Liver (tissue), 8 donors: ENCODE measurements at regions not wholly inside any gene's neighbourhood (a gene's known extent, or its start where the extent isn't known, plus 50 kb on each side); places are given as distances from the start of the nearest gene placed in this dataset.
"Not testable (repeated sequence)": the region's sequence is repeated elsewhere in the genome, so short reads cannot be mapped to it uniquely, and the experiment has no call there.

Source experiments
- DNase-seq: peaks from one replicate; pipeline ENCODE4 v3.0.0-alpha.2; 2017; ENCODE audit warnings: low spot score
- H3K27ac ChIP-seq, 2 donors: one replicate each; pipeline ENCODE4 v1.7.0; 2013; ENCODE audit warnings: inconsistent platforms in 2 of 2, low read length in 2 of 2, control low read depth in 1 of 2, low read depth in 1 of 2, mild to moderate bottlenecking in 1 of 2
- H3K27me3 ChIP-seq, 4 donors: one replicate each; pipeline versions ENCODE4 v1.6.1 to v1.7.0; 2013; ENCODE audit warnings: low read length in 3 of 4, inconsistent platforms in 1 of 4, mild to moderate bottlenecking in 1 of 4, moderate library complexity in 1 of 4; ENCODE audit not compliant: control insufficient read depth in 4 of 4, insufficient read depth in 4 of 4
- H3K36me3 ChIP-seq, 4 donors: one replicate each; pipeline versions ENCODE4 v1.6.1 to v1.7.0; 2013; ENCODE audit warnings: low read length in 3 of 4, mild to moderate bottlenecking in 3 of 4, low read depth in 1 of 4, moderate library complexity in 1 of 4; ENCODE audit not compliant: control insufficient read depth in 4 of 4, insufficient read depth in 3 of 4
- H3K4me1 ChIP-seq, 4 donors: one replicate each; pipeline versions ENCODE4 v1.6.1 to v1.7.0; 2013; ENCODE audit warnings: low read length in 3 of 4, mild to moderate bottlenecking in 3 of 4, moderate library complexity in 1 of 4; ENCODE audit not compliant: control insufficient read depth in 4 of 4, insufficient read depth in 4 of 4
- H3K4me3 ChIP-seq, 3 donors: one replicate each; pipeline versions ENCODE4 v1.6.1 to v1.7.0; 2013; ENCODE audit warnings: low read length in 3 of 3, control low read depth in 1 of 3, low read depth in 1 of 3, mild to moderate bottlenecking in 1 of 3
- H3K9ac ChIP-seq, 2 donors: one replicate each; pipeline ENCODE4 v1.7.0; 2013; ENCODE audit warnings: low read length in 2 of 2, mild to moderate bottlenecking in 2 of 2, moderate library complexity in 2 of 2, control low read depth in 1 of 2, low read depth in 1 of 2
- H3K9me3 ChIP-seq, 4 donors: one replicate each; pipeline versions ENCODE4 v1.6.1 to v1.7.0; 2013; ENCODE audit warnings: low read length in 3 of 4; ENCODE audit not compliant: control insufficient read depth in 4 of 4
- ATF3 ChIP-seq: IDR thresholded peaks from 2 replicates; pipeline ENCODE4 v1.6.1; 2016; ENCODE audit warnings: antibody characterized with exemption
- CTCF ChIP-seq: fragments of 150-350 bp; IDR thresholded peaks from 2 replicates; pipeline ENCODE4 v1.5.1; 2017; ENCODE audit warnings: improper control_type of control experiment, low read depth, low read length; ENCODE audit not compliant: missing input control
- EGR1 ChIP-seq, 2 donors: IDR thresholded peaks; 2 replicates each; pipeline ENCODE4 v1.6.1; 2016 to 2018; ENCODE audit warnings: antibody characterized with exemption in 2 of 2, low read depth in 2 of 2
- FOXA1 ChIP-seq: IDR thresholded peaks from 2 replicates; pipeline ENCODE4 v1.6.1; 2016; ENCODE audit warnings: antibody characterized with exemption
- FOXA2 ChIP-seq: IDR thresholded peaks from 2 replicates; pipeline ENCODE4 v1.6.1; 2016; ENCODE audit warnings: antibody characterized with exemption
- GABPA ChIP-seq, 2 donors: IDR thresholded peaks in 1 of 2; conservative IDR thresholded peaks in 1 of 2; 2 replicates each; pipeline ENCODE4 v1.6.1; 2016; ENCODE audit warnings: antibody characterized with exemption in 2 of 2, mild to moderate bottlenecking in 1 of 2, moderate library complexity in 1 of 2
- HNF4A ChIP-seq, 2 donors: conservative IDR thresholded peaks; 2 replicates each; pipeline ENCODE4 v1.6.1; 2016; ENCODE audit warnings: antibody characterized with exemption in 2 of 2, mild to moderate bottlenecking in 2 of 2
- HNF4G ChIP-seq: IDR thresholded peaks from 2 replicates; pipeline ENCODE4 v1.6.1; 2016; ENCODE audit warnings: antibody characterized with exemption
- JUND ChIP-seq, 2 donors: IDR thresholded peaks; 2 replicates each; pipeline ENCODE4 v1.6.1; 2016; ENCODE audit warnings: antibody characterized with exemption in 2 of 2
- NR2F2 ChIP-seq: IDR thresholded peaks from 2 replicates; pipeline ENCODE4 v1.6.1; 2016; ENCODE audit warnings: antibody characterized with exemption
- RAD21 ChIP-seq, 2 donors: IDR thresholded peaks; 2 replicates each; pipeline ENCODE4 v1.6.1; 2016; ENCODE audit warnings: antibody characterized with exemption in 2 of 2, mild to moderate bottlenecking in 2 of 2
- RXRA ChIP-seq, 2 donors: IDR thresholded peaks; 2 replicates each; pipeline ENCODE4 v1.6.1; 2017 to 2018; ENCODE audit warnings: antibody characterized with exemption in 2 of 2, mild to moderate bottlenecking in 1 of 2
- SP1 ChIP-seq: IDR thresholded peaks from 2 replicates; pipeline ENCODE4 v1.6.1; 2018; ENCODE audit warnings: antibody characterized with exemption, mild to moderate bottlenecking
- TAF1 ChIP-seq: conservative IDR thresholded peaks from 2 replicates; pipeline ENCODE4 v1.6.1; 2016; ENCODE audit warnings: antibody characterized with exemption, mild to moderate bottlenecking
- YY1 ChIP-seq: IDR thresholded peaks from 2 replicates; pipeline ENCODE4 v1.6.1; 2016; ENCODE audit warnings: antibody characterized with exemption, mild to moderate bottlenecking
- ZBTB33 ChIP-seq: IDR thresholded peaks from 2 replicates; pipeline ENCODE4 v1.6.1; 2016; ENCODE audit warnings: antibody characterized with exemption
- WGBS: extraction: QIAGEN DNeasy Blood & Tissue Kit; methylation state at CpG from one replicate; pipeline ENCODE4 v1.1.7; 2013; 5-methylcytosine and 5-hydroxymethylcytosine counted together
- TF ChIP-seq, protein P1 (sequence below): IDR thresholded peaks from 2 replicates; pipeline ENCODE4 v1.6.1; 2016; ENCODE audit warnings: antibody characterized with exemption
- TF ChIP-seq, protein P2 (sequence below): IDR thresholded peaks from 2 replicates; pipeline ENCODE4 v1.6.1; 2016; ENCODE audit warnings: antibody characterized with exemption, mild to moderate bottlenecking
- donor health status: healthy.
- donor health status: healthy.
- donor health status: healthy.
- donor health status: healthy.
- donor health status: healthy.

DNA sequence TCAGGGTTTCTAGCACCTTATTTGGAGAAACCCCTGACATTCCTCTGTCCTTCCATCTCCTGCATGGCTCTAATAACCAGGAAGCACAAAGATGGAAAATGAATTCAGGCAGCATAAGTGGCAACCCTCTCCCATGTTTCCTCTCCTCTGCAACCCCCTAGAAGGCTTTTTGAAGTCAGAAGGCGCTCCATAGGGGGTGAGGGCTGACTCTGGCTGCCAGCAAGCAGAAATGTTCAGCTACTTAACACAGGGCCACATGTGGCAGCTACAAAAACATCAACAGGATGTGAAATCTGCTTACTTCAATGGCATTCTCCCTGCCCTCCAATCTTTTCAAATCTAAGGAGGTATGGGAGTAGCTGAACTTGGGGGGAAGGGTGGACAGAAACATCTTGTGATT, 55.2 kb upstream of the IRX5 start:
- WGBS = 76% methylated on average over 1 of the region's 1 CpG
- no peak overlapping the region for H3K4me3 ChIP-seq

DNA sequence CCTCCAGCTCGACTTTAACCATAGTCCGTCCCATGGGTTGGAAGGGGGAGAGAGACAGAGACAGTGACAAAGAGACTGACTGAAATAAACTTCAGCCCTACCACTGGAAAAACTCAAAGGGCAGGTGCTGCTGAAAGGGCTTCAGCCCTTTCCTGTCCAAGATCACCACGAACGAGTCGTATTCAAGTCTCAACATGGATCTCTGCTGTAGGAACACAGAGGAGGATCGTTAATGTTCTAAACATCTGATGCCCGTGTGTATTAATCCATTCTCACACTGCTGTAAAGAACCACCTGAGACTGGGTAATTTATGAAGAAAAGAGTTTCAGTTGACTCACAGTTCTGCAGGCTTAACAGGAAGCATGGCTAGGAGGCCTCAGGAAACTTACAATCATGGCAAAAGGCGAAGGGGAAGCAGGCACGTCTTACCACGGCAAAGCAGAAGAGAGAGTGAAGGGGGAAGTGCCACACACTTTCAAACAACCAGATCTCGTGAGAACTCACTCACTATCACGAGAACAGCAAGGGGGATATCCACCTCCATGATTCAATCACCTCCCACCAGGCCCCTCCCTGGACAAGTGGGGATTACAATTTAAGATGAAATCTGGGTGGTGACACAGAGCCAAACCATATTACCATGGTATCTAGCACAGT, 56.8 kb upstream of the IRX5 start:
- H3K9ac ChIP-seq, H3K27me3 ChIP-seq, H3K4me1 ChIP-seq, H3K27ac ChIP-seq, H3K36me3 ChIP-seq, H3K4me3 ChIP-seq, H3K9me3 ChIP-seq, DNase-seq: not testable (repeated sequence)
- WGBS = 79% methylated on average over 12 of the region's 12 CpGs

More for the DNA sequence above, 55.2 kb upstream of the IRX5 start:
- peaks cover 0 to 3% (median 0%) of the 10 kb centered on the region in 4 donors for H3K27me3 ChIP-seq
- no peak overlapping the region for H3K9ac ChIP-seq
- TF ChIP-seq YY1 (no peak), CTCF (no peak), HNF4G (no peak), EGR1 (IDR thresholded peaks at IDR 0.05; ENCODE audit: low read depth in 2 of 2) (no peak), GABPA (IDR thresholded peaks at IDR 0.05 in 1 of 2, conservative IDR thresholded peaks at IDR 0.05 in 1 of 2) (no peak), SP1 (no peak)
- H3K4me1 ChIP-seq = no peaks in the 10 kb centered on the region
- peaks cover 0 to 6% (median 2%) of the 10 kb centered on the region in 4 donors for H3K9me3 ChIP-seq
- no peak for DNase-seq
- H3K27ac ChIP-seq = no peak overlapping the region
- H3K36me3 ChIP-seq = no peaks in the 10 kb centered on the region

GRCh38 chr16:54873071-54873470, 57.6 kb upstream of the IRX5 start:
- Histone ChIP-seq H3K9ac (no peak overlapping the region), H3K9me3 (peaks cover 0 to 2% (median 0%) of the 10 kb centered on the region in 4 donors), H3K4me3 (no peak overlapping the region), H3K36me3 (no peaks in the 10 kb centered on the region), H3K4me1 (no peaks in the 10 kb centered on the region), H3K27me3 (peaks cover 0 to 3% (median 0%) of the 10 kb centered on the region in 4 donors), H3K27ac (no peak overlapping the region)
- DNase-seq = no peak
- 86% methylated on average over 2 of the region's 2 CpGs for WGBS
- TF ChIP-seq EGR1 (IDR thresholded peaks at IDR 0.05; ENCODE audit: low read depth in 2 of 2) = no peak
- no peak for TF ChIP-seq JUND (IDR thresholded peaks at IDR 0.05)
- TF ChIP-seq YY1 = no peak
- no peak for TF ChIP-seq SP1
- no peak for TF ChIP-seq TAF1
- TF ChIP-seq RXRA (IDR thresholded peaks at IDR 0.05) = no peak
- no peak for TF ChIP-seq FOXA2
- TF ChIP-seq ATF3 = no peak
- TF ChIP-seq RAD21 (IDR thresholded peaks at IDR 0.05) = no peak
- TF ChIP-seq, protein P1, sequence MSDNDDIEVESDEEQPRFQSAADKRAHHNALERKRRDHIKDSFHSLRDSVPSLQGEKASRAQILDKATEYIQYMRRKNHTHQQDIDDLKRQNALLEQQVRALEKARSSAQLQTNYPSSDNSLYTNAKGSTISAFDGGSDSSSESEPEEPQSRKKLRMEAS = no peak
- TF ChIP-seq HNF4G = no peak
- no peak for TF ChIP-seq HNF4A (conservative IDR thresholded peaks at IDR 0.05)
- TF ChIP-seq FOXA1 = no peak
- TF ChIP-seq ZBTB33 = no peak
- no peak for TF ChIP-seq NR2F2
- TF ChIP-seq, protein P2, sequence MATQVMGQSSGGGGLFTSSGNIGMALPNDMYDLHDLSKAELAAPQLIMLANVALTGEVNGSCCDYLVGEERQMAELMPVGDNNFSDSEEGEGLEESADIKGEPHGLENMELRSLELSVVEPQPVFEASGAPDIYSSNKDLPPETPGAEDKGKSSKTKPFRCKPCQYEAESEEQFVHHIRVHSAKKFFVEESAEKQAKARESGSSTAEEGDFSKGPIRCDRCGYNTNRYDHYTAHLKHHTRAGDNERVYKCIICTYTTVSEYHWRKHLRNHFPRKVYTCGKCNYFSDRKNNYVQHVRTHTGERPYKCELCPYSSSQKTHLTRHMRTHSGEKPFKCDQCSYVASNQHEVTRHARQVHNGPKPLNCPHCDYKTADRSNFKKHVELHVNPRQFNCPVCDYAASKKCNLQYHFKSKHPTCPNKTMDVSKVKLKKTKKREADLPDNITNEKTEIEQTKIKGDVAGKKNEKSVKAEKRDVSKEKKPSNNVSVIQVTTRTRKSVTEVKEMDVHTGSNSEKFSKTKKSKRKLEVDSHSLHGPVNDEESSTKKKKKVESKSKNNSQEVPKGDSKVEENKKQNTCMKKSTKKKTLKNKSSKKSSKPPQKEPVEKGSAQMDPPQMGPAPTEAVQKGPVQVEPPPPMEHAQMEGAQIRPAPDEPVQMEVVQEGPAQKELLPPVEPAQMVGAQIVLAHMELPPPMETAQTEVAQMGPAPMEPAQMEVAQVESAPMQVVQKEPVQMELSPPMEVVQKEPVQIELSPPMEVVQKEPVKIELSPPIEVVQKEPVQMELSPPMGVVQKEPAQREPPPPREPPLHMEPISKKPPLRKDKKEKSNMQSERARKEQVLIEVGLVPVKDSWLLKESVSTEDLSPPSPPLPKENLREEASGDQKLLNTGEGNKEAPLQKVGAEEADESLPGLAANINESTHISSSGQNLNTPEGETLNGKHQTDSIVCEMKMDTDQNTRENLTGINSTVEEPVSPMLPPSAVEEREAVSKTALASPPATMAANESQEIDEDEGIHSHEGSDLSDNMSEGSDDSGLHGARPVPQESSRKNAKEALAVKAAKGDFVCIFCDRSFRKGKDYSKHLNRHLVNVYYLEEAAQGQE = no peak
- TF ChIP-seq CTCF = no peak
- TF ChIP-seq GABPA (IDR thresholded peaks at IDR 0.05 in 1 of 2, conservative IDR thresholded peaks at IDR 0.05 in 1 of 2) = no peak
